SK-N-SH (cell line): ENCODE measurements at regions not wholly inside any gene's neighbourhood (a gene's known extent, or its start where the extent isn't known, plus 50 kb on each side); places are given as distances from the start of the nearest gene placed in this dataset.

Source experiments
- CTCF ChIA-PET: fragments of 300-600, 350-600 bp; formaldehyde crosslinking; extraction: SDS; loops from one replicate; lab custom pipeline; 2021; lab: Yijun Ruan, JAX
- POLR2A ChIA-PET: fragments of 350-600 bp; sonication (Branson Sonifier 250); formaldehyde crosslinking; extraction: SDS; loops from one replicate; lab custom pipeline; 2020; ENCODE audit warnings: antibody characterized with exemption, inconsistent platforms; lab: Yijun Ruan, JAX
- DNase-seq: peaks from one replicate; pipeline ENCODE4 v3.0.0; 2012
- H2AFZ ChIP-seq: fragments of 200-600 bp; sonication (generic); 2 replicates; pipeline ENCODE4 v1.8.1; 2016; ENCODE audit warnings: antibody characterized with exemption, mild to moderate bottlenecking, low read depth
- H3F3A ChIP-seq: fragments of 200-600 bp; sonication (generic); replicated peaks from 2 replicates; pipeline ENCODE3; 2016; ENCODE audit warnings: antibody characterized with exemption, mild to moderate bottlenecking; ENCODE audit not compliant: insufficient read depth
- H3K27ac ChIP-seq, 2 experiments: fragments of 200-500 bp in 1 of 2; fragments of 200-600 bp in 1 of 2; sonication (Bioruptor generic) in 1 of 2; sonication (generic), shearing (Covaris generic) in 1 of 2; 2 replicates each; pipeline versions ENCODE4 v1.5.1 to v1.6.1; 2014 to 2016; ENCODE audit warnings: low read depth in 2 of 2, inconsistent platforms in 1 of 2, low read length in 1 of 2, mild to moderate bottlenecking in 1 of 2, mixed read lengths in 1 of 2
- H3K27me3 ChIP-seq: fragments of 200-600 bp; sonication (generic), shearing (Covaris generic); 2 replicates; pipeline ENCODE4 v1.6.1; 2016; ENCODE audit warnings: mixed run types; ENCODE audit not compliant: insufficient read depth
- H3K36me3 ChIP-seq, 2 experiments: fragments of 200-500 bp in 1 of 2; fragments of 200-600 bp in 1 of 2; sonication (Bioruptor generic) in 1 of 2; sonication (generic) in 1 of 2; replicated peaks in 1 of 2; 2 replicates each; pipeline versions ENCODE3 to v1.5.1; 2014 to 2016; ENCODE audit warnings: low read length in 1 of 2, mild to moderate bottlenecking in 1 of 2; ENCODE audit not compliant: insufficient read depth in 2 of 2, control insufficient read depth in 1 of 2
- H3K4me1 ChIP-seq, 2 experiments: fragments of 200-500 bp in 1 of 2; fragments of 200-600 bp in 1 of 2; sonication (Bioruptor generic) in 1 of 2; sonication (generic), shearing (Covaris generic) in 1 of 2; 2 replicates each; pipeline versions ENCODE4 v1.5.1 to v1.6.1; 2014 to 2016; ENCODE audit warnings: low read depth in 1 of 2, low read length in 1 of 2, mixed run types in 1 of 2; ENCODE audit not compliant: insufficient read depth in 2 of 2, control insufficient read depth in 1 of 2
- H3K4me2 ChIP-seq: fragments of 200-600 bp; sonication (generic), shearing (Covaris generic); 2 replicates; pipeline ENCODE4 v1.6.1; 2017; ENCODE audit warnings: mixed run types
- H3K4me3 ChIP-seq, 2 experiments: fragments of 200-500 bp in 1 of 2; fragments of 200-600 bp in 1 of 2; sonication (Bioruptor generic) in 1 of 2; sonication (generic), shearing (Covaris generic) in 1 of 2; 2 replicates each; pipeline versions ENCODE4 v1.5.1 to v1.8.1; 2014 to 2016; ENCODE audit warnings: low read depth in 2 of 2, inconsistent platforms in 1 of 2, low read length in 1 of 2, mild to moderate bottlenecking in 1 of 2, mixed read lengths in 1 of 2, moderate library complexity in 1 of 2
- H3K79me2 ChIP-seq: fragments of 200-600 bp; sonication (generic); 2 replicates; pipeline ENCODE4 v1.8.1; 2017; ENCODE audit warnings: mild to moderate bottlenecking; ENCODE audit not compliant: insufficient read depth
- H3K9ac ChIP-seq: fragments of 200-600 bp; sonication (generic); 2 replicates; pipeline ENCODE4 v1.6.1; 2017; ENCODE audit warnings: mixed run types
- H3K9me2 ChIP-seq: fragments of 200-600 bp; sonication (generic); 2 replicates; pipeline ENCODE4 v1.6.1; 2017; ENCODE audit warnings: mixed run types
- H3K9me3 ChIP-seq: fragments of 200-600 bp; sonication (generic); 2 replicates; pipeline ENCODE4 v1.6.1; 2017; ENCODE audit warnings: mixed run types, mild to moderate bottlenecking, moderate library complexity
- H4K20me1 ChIP-seq: fragments of 200-600 bp; sonication (generic); 2 replicates; pipeline ENCODE4 v1.6.1; 2017; ENCODE audit warnings: mild to moderate bottlenecking, mixed run types; ENCODE audit not compliant: insufficient read depth
- CHD2 ChIP-seq: fragments of 150-350 bp; IDR thresholded peaks from 2 replicates; pipeline ENCODE4 v1.6.1; 2018; ENCODE audit warnings: low read length; ENCODE audit not compliant: partially characterized antibody
- ELF1 ChIP-seq: IDR thresholded peaks from 2 replicates; pipeline ENCODE4 v1.4.0; 2012
- FOSL2 ChIP-seq: IDR thresholded peaks from 2 replicates; pipeline ENCODE4 v1.4.0; 2012; ENCODE audit warnings: low read depth, mild to moderate bottlenecking, moderate library complexity, borderline replicate concordance
- FOXM1 ChIP-seq: IDR thresholded peaks from 2 replicates; pipeline ENCODE4 v1.4.0; 2012; ENCODE audit warnings: low read depth, mild to moderate bottlenecking
- GABPA ChIP-seq: IDR thresholded peaks from 2 replicates; pipeline ENCODE4 v1.4.0; 2012; ENCODE audit warnings: low read depth, mild to moderate bottlenecking
- MEF2A ChIP-seq: IDR thresholded peaks from 2 replicates; pipeline ENCODE4 v1.4.0; 2012; ENCODE audit warnings: low read depth, borderline replicate concordance
- POLR2AphosphoS5 ChIP-seq: IDR thresholded peaks from 2 replicates; pipeline ENCODE4 v1.6.1; 2012; ENCODE audit warnings: low read depth, low read length
- RCOR1 ChIP-seq: fragments of 150-350 bp; IDR thresholded peaks from 2 replicates; pipeline ENCODE4 v1.6.1; 2017; ENCODE audit warnings: antibody characterized with exemption, low read length
- SIN3A ChIP-seq: IDR thresholded peaks from 2 replicates; pipeline ENCODE4 v1.6.1; 2012; ENCODE audit warnings: low read depth, mild to moderate bottlenecking, low read length, moderate library complexity, borderline replicate concordance
- SMC3 ChIP-seq: IDR thresholded peaks from 2 replicates; pipeline ENCODE4 v1.6.1; 2012; ENCODE audit warnings: low read depth, low read length, improper control_type of control experiment
- TCF12 ChIP-seq: IDR thresholded peaks from 2 replicates; pipeline ENCODE4 v1.4.0; 2012
- USF1 ChIP-seq: IDR thresholded peaks from 2 replicates; pipeline ENCODE4 v1.4.0; 2012; ENCODE audit warnings: low read depth, borderline replicate concordance
- YY1 ChIP-seq: IDR thresholded peaks from 2 replicates; pipeline ENCODE4 v1.4.0; 2012; ENCODE audit warnings: low read depth, mild to moderate bottlenecking
- WGBS: methylation state at CpG from one replicate; pipeline ENCODE4 v1.1.6; 2017; ENCODE audit warnings: low lambda C conversion rate; 5-methylcytosine and 5-hydroxymethylcytosine counted together
- TF ChIP-seq, protein P1 (sequence below): fragments of 150-350 bp; IDR thresholded peaks from 2 replicates; pipeline ENCODE4 v1.6.1; 2017; ENCODE audit warnings: antibody characterized with exemption, low read length, low read depth, borderline replicate concordance
- TF ChIP-seq, protein P2 (sequence below): fragments of 150-350 bp; IDR thresholded peaks from 2 replicates; pipeline ENCODE4 v1.6.1; 2016; ENCODE audit warnings: mild to moderate bottlenecking, low read depth, low read length
- TF ChIP-seq, protein P3 (sequence below): IDR thresholded peaks from 2 replicates; pipeline ENCODE4; 2012
- TF ChIP-seq, protein P4 (sequence below): IDR thresholded peaks from 2 replicates; pipeline ENCODE4 v1.4.0; 2012; ENCODE audit warnings: low read depth, borderline replicate concordance

DNA sequence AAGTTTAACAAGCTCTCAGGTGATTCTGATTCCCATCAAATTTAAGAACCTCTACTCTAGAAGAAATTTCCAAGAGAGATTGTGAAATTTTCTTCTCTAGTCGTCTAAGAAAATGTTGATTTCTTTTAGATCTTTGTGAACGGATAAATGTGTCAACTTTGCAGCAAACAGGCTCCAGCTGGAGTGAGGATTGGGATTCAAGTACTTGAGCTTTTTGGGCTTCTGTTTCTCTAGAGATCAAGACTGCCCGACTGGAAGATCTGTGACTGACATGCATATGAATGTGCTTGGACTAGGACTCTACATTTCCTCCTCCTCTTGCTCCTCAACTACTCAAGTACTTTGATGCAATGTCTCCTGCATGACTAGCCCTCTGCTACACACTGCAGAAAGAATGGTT lies 388.3 kb downstream of the TMEM38B start:
- H3K4me3 ChIP-seq = no peak overlapping the region
- no peak overlapping the region for H3K4me2 ChIP-seq
- H3K36me3 ChIP-seq = no peaks in the 10 kb centered on the region
- DNase-seq = no peak
- TF ChIP-seq FOXM1 = no peak
- TF ChIP-seq USF1 = no peak
- TF ChIP-seq SMC3 = no peak
- TF ChIP-seq, protein P1, sequence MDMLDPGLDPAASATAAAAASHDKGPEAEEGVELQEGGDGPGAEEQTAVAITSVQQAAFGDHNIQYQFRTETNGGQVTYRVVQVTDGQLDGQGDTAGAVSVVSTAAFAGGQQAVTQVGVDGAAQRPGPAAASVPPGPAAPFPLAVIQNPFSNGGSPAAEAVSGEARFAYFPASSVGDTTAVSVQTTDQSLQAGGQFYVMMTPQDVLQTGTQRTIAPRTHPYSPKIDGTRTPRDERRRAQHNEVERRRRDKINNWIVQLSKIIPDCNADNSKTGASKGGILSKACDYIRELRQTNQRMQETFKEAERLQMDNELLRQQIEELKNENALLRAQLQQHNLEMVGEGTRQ = no peak
- TF ChIP-seq FOSL2 = no peak
- no peak for TF ChIP-seq MEF2A
- no peak for TF ChIP-seq CHD2
- TF ChIP-seq, protein P2, sequence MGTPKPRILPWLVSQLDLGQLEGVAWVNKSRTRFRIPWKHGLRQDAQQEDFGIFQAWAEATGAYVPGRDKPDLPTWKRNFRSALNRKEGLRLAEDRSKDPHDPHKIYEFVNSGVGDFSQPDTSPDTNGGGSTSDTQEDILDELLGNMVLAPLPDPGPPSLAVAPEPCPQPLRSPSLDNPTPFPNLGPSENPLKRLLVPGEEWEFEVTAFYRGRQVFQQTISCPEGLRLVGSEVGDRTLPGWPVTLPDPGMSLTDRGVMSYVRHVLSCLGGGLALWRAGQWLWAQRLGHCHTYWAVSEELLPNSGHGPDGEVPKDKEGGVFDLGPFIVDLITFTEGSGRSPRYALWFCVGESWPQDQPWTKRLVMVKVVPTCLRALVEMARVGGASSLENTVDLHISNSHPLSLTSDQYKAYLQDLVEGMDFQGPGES = no peak
- no peak for TF ChIP-seq GABPA
- TF ChIP-seq RCOR1 = no peak
- TF ChIP-seq SIN3A = no peak
- TF ChIP-seq, protein P3, sequence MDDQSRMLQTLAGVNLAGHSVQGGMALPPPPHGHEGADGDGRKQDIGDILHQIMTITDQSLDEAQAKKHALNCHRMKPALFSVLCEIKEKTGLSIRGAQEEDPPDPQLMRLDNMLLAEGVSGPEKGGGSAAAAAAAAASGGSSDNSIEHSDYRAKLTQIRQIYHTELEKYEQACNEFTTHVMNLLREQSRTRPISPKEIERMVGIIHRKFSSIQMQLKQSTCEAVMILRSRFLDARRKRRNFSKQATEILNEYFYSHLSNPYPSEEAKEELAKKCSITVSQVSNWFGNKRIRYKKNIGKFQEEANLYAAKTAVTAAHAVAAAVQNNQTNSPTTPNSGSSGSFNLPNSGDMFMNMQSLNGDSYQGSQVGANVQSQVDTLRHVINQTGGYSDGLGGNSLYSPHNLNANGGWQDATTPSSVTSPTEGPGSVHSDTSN = no peak
- no peak for TF ChIP-seq TCF12
- TF ChIP-seq POLR2AphosphoS5 = no peak
- TF ChIP-seq ELF1 = no peak
- no peak for TF ChIP-seq YY1
- TF ChIP-seq, protein P4, sequence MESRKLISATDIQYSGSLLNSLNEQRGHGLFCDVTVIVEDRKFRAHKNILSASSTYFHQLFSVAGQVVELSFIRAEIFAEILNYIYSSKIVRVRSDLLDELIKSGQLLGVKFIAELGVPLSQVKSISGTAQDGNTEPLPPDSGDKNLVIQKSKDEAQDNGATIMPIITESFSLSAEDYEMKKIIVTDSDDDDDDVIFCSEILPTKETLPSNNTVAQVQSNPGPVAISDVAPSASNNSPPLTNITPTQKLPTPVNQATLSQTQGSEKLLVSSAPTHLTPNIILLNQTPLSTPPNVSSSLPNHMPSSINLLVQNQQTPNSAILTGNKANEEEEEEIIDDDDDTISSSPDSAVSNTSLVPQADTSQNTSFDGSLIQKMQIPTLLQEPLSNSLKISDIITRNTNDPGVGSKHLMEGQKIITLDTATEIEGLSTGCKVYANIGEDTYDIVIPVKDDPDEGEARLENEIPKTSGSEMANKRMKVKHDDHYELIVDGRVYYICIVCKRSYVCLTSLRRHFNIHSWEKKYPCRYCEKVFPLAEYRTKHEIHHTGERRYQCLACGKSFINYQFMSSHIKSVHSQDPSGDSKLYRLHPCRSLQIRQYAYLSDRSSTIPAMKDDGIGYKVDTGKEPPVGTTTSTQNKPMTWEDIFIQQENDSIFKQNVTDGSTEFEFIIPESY = no peak
- no peaks in the 10 kb centered on the region for H3K4me1 ChIP-seq
- no peaks in the 10 kb centered on the region for H3K9me3 ChIP-seq
- H3K27me3 ChIP-seq = no peaks in the 10 kb centered on the region
- H3K79me2 ChIP-seq = no peaks in the 10 kb centered on the region
- POLR2A ChIA-PET = no interaction called here
- H3K9me2 ChIP-seq = no peaks in the 10 kb centered on the region
- no peaks in the 10 kb centered on the region for H4K20me1 ChIP-seq
- 37% methylated on average over 3 of the region's 3 CpGs for WGBS
- no peak overlapping the region for H2AFZ ChIP-seq
- no peak overlapping the region for H3K9ac ChIP-seq
- no peak overlapping the region for H3K27ac ChIP-seq
- no peaks in the 10 kb centered on the region for H3F3A ChIP-seq
- CTCF ChIA-PET = interaction anchor here (1.3 kb wide), 1 partner anchor 10 kb away, joined by 4 read pairs; no protein-coding TSS in a partner anchor
